ENCODE measurements at regions not wholly inside any gene's neighbourhood (a gene's known extent, or its start where the extent isn't known, plus 50 kb on each side); places are given as distances from the start of the nearest gene placed in this dataset.

GRCh38 chr22:48832592-48832991 is 995.1 kb downstream of the BRD1 start:
- no TSS peak for BruUV-seq (replicated peaks)
- ATAC-seq (no peak), FAIRE-seq (no peak), DNase-seq (ENCODE audit: low spot score) (no peak)
- Histone ChIP-seq H4K20me1 (ENCODE audit: insufficient read depth, low read length) (no peaks in the 10 kb centered on the region), H3K4me3 (replicated peaks in 1 of 3; ENCODE audit: insufficient read depth in 1 of 3, low read depth in 2 of 3, low read length in 3 of 3) (no peak overlapping the region), H3K36me3 (replicated peaks in 1 of 2; ENCODE audit: control insufficient read depth in 1 of 2, insufficient read depth in 2 of 2, low read length in 2 of 2) (no peaks in the 10 kb centered on the region), H2AFZ (ENCODE audit: low read length) (no peak overlapping the region), H3K27me3 (ENCODE audit: control insufficient read depth in 1 of 2, insufficient read depth in 2 of 2, low read length in 2 of 2) (peaks cover 2 to 3% of the 10 kb centered on the region in 2 experiments; a peak in 4 of 5 replicates), H3K27ac (ENCODE audit: extremely low read length, insufficient read depth, low read length) (no peak overlapping the region), H3K4me2 (ENCODE audit: low read depth, low read length) (no peak overlapping the region), H3K79me2 (ENCODE audit: insufficient read depth, low read length) (no peaks in the 10 kb centered on the region), H3K4me1 (ENCODE audit: insufficient read depth, low read length) (no peaks in the 10 kb centered on the region), H3K9me3 (ENCODE audit: low read length) (no peaks in the 10 kb centered on the region), H3K9ac (ENCODE audit: insufficient read depth, low read depth, low read length) (no peak overlapping the region)
- POLR2A ChIA-PET: no interaction called here
- TF ChIP-seq, protein P1, sequence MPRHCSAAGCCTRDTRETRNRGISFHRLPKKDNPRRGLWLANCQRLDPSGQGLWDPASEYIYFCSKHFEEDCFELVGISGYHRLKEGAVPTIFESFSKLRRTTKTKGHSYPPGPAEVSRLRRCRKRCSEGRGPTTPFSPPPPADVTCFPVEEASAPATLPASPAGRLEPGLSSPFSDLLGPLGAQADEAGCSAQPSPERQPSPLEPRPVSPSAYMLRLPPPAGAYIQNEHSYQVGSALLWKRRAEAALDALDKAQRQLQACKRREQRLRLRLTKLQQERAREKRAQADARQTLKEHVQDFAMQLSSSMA (CRISPR knock-in tag; IDR thresholded peaks at IDR 0.05): no peak
- no peak for TF ChIP-seq ZNF772 (CRISPR knock-in tag; IDR thresholded peaks at IDR 0.05)
- TF ChIP-seq XBP1 (CRISPR knock-in tag; IDR thresholded peaks at IDR 0.05): no peak
- TF ChIP-seq ZNF331 (CRISPR knock-in tag; IDR thresholded peaks at IDR 0.05): peak; percentile 98
- intact Hi-C loops (cut with micrococcal nuclease; ENCODE audit: unreplicated experiment): no loop called here
- 22% methylated on average over 4 of the region's 4 CpGs for WGBS (ENCODE audit: low lambda C conversion rate)
- CTCF ChIA-PET (ENCODE audit: low intra/inter-chr PET ratio, low total read pairs): no interaction called here
- in situ Hi-C loops (cut with HindIII; ENCODE audit: extremely low pct_ligation_motif_present, low pct_unique_long_range_greater_than_20kb): no loop called here

DNA sequence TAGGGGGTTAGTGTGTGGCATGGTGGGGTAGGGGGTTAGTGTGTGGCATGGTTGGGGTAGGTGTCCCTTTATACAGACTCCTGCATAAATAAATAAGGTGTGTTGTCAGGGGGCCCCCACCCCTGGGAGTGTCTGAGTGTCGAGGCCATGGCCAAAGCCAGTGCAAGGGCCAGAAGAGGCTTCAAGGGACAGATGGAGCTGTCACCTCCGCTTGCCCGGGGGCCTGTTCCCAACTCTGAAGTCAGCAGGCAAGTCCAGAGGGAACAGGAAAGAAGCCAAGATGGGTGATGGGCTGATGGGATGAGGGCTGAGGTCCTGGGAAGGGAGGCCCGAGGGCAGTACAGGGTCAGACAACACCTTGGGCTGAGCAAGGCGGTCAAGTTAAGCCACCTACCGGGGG is 997.8 kb downstream of the BRD1 start:
- no peak for DNase-seq (ENCODE audit: low spot score)
- no peaks in the 10 kb centered on the region for H4K20me1 ChIP-seq (ENCODE audit: insufficient read depth, low read length)
- H3K9me3 ChIP-seq (ENCODE audit: low read length): no peaks in the 10 kb centered on the region
- H3K9ac ChIP-seq (ENCODE audit: insufficient read depth, low read depth, low read length): no peak overlapping the region
- no peak overlapping the region for H3K4me3 ChIP-seq (replicated peaks in 1 of 3; ENCODE audit: insufficient read depth in 1 of 3, low read depth in 2 of 3, low read length in 3 of 3)
- H3K79me2 ChIP-seq (ENCODE audit: insufficient read depth, low read length): no peaks in the 10 kb centered on the region
- H3K4me2 ChIP-seq (ENCODE audit: low read depth, low read length): no peak overlapping the region
- no peaks in the 10 kb centered on the region for H3K36me3 ChIP-seq (replicated peaks in 1 of 2; ENCODE audit: control insufficient read depth in 1 of 2, insufficient read depth in 2 of 2, low read length in 2 of 2)
- H2AFZ ChIP-seq (ENCODE audit: low read length): no peak overlapping the region
- intact Hi-C loops (cut with micrococcal nuclease; ENCODE audit: unreplicated experiment) (no loop called here), in situ Hi-C loops (cut with HindIII; ENCODE audit: extremely low pct_ligation_motif_present, low pct_unique_long_range_greater_than_20kb) (no loop called here)
- no peak for FAIRE-seq
- POLR2A ChIA-PET: no interaction called here
- CTCF ChIA-PET (ENCODE audit: low intra/inter-chr PET ratio, low total read pairs): no interaction called here
- no peak overlapping the region for H3K27ac ChIP-seq (ENCODE audit: extremely low read length, insufficient read depth, low read length)
- no peak for ATAC-seq
- WGBS (ENCODE audit: low lambda C conversion rate): 43% methylated on average over 4 of the region's 6 CpGs
- no peaks in the 10 kb centered on the region for H3K4me1 ChIP-seq (ENCODE audit: insufficient read depth, low read length)
- BruUV-seq (replicated peaks): no TSS peak
- H3K27me3 ChIP-seq (ENCODE audit: control insufficient read depth in 1 of 2, insufficient read depth in 2 of 2, low read length in 2 of 2): peaks cover under 1 to 15% of the 10 kb centered on the region in 2 experiments; a peak in 4 of 5 replicates
- TF ChIP-seq ARID5B (CRISPR knock-in tag; IDR thresholded peaks at IDR 0.05): no peak
- TF ChIP-seq CBX5 (CRISPR knock-in tag; IDR thresholded peaks at IDR 0.05; ENCODE audit: borderline replicate concordance): no peak
- TF ChIP-seq SCMH1 (CRISPR knock-in tag; IDR thresholded peaks at IDR 0.05; ENCODE audit: borderline replicate concordance): no peak
- no peak for TF ChIP-seq GATAD1 (CRISPR knock-in tag; IDR thresholded peaks at IDR 0.05)
- no peak for TF ChIP-seq ZNF251 (CRISPR knock-in tag; IDR thresholded peaks at IDR 0.05)
- TF ChIP-seq ZNF136 (CRISPR knock-in tag; IDR thresholded peaks at IDR 0.05; ENCODE audit: low read depth): no peak
- TF ChIP-seq UBTF (CRISPR knock-in tag; IDR thresholded peaks at IDR 0.05): no peak
- no peak for TF ChIP-seq ZNF33A (CRISPR knock-in tag; IDR thresholded peaks at IDR 0.05; ENCODE audit: borderline replicate concordance)
- no peak for TF ChIP-seq ZNF761 (CRISPR knock-in tag; conservative IDR thresholded peaks at IDR 0.05)
- no peak for TF ChIP-seq MLLT10 (CRISPR knock-in tag; IDR thresholded peaks at IDR 0.05)

All from HepG2 (cell line).